MM.1S (cell line): ENCODE measurements at regions not wholly inside any gene's neighbourhood (a gene's known extent, or its start where the extent isn't known, plus 50 kb on each side); places are given as distances from the start of the nearest gene placed in this dataset.

ENCODE experiments used
- DNase-seq: peaks from one replicate; pipeline ENCODE4 v3.0.0-alpha.2; 2015
- H2AFZ ChIP-seq: fragments of 300-600 bp; sonication (generic); 2 replicates; pipeline ENCODE4 v1.6.0; 2016; ENCODE audit warnings: antibody characterized with exemption, low read length
- H3F3A ChIP-seq: fragments of 300-600 bp; sonication (generic); 2 replicates; pipeline ENCODE4 v1.6.1; 2016; ENCODE audit warnings: mild to moderate bottlenecking, antibody characterized with exemption, low read length, moderate library complexity, mixed read lengths; ENCODE audit not compliant: insufficient read depth
- H3K27ac ChIP-seq: fragments of 300-600 bp; sonication (generic); 2 replicates; pipeline ENCODE4 v1.5.1; 2016; ENCODE audit warnings: mild to moderate bottlenecking, low read length
- H3K27me3 ChIP-seq: fragments of 300-600 bp; sonication (generic); replicated peaks from 2 replicates; pipeline ENCODE4 v1.6.0; 2016; ENCODE audit warnings: low read length; ENCODE audit not compliant: insufficient read depth
- H3K36me3 ChIP-seq: fragments of 300-600 bp; sonication (generic); replicated peaks from 2 replicates; pipeline ENCODE4 v1.6.1; 2016; ENCODE audit warnings: mild to moderate bottlenecking, low read length, mixed read lengths; ENCODE audit not compliant: insufficient read depth
- H3K4me1 ChIP-seq: fragments of 300-600 bp; sonication (generic); 2 replicates; pipeline ENCODE4 v1.6.1; 2016; ENCODE audit warnings: low read length, mixed read lengths
- H3K4me2 ChIP-seq: fragments of 300-600 bp; sonication (generic); 2 replicates; pipeline ENCODE4 v1.6.0; 2016; ENCODE audit warnings: low read depth, low read length
- H3K4me3 ChIP-seq: fragments of 300-600 bp; sonication (generic); 2 replicates; pipeline ENCODE4 v1.5.1; 2016; ENCODE audit warnings: low read length, mixed read lengths
- H3K79me2 ChIP-seq: fragments of 300-600 bp; sonication (generic); 2 replicates; pipeline ENCODE4 v1.6.1; 2016; ENCODE audit warnings: mixed run types, low read length, mixed read lengths
- H3K9ac ChIP-seq: fragments of 300-600 bp; sonication (generic); 2 replicates; pipeline ENCODE4 v1.6.1; 2016; ENCODE audit warnings: low read length, mixed read lengths
- H3K9me2 ChIP-seq: fragments of 300-600 bp; sonication (generic); replicated peaks from 2 replicates; pipeline ENCODE4 v1.6.1; 2016; ENCODE audit warnings: mild to moderate bottlenecking, low read length, mixed read lengths; ENCODE audit not compliant: insufficient read depth
- H3K9me3 ChIP-seq: fragments of 300-600 bp; sonication (generic); replicated peaks from 2 replicates; pipeline ENCODE4 v1.6.1; 2016; ENCODE audit warnings: mild to moderate bottlenecking, low read length, mixed read lengths; ENCODE audit not compliant: insufficient read depth
- H4K20me1 ChIP-seq: fragments of 300-600 bp; sonication (generic); 2 replicates; pipeline ENCODE4 v1.6.1; 2016; ENCODE audit warnings: mild to moderate bottlenecking, low read length, moderate library complexity, mixed read lengths; ENCODE audit not compliant: insufficient read depth
- EZH2 ChIP-seq: fragments of 300-600 bp; sonication (generic); optimal IDR thresholded peaks from 2 replicates; pipeline ENCODE3; 2017; ENCODE audit warnings: low read depth, mild to moderate bottlenecking, antibody characterized with exemption, low read length, mixed read lengths
- EZH2phosphoT487 ChIP-seq: fragments of 300-600 bp; sonication (generic); IDR thresholded peaks from 2 replicates; pipeline ENCODE4 v1.6.1; 2018; ENCODE audit warnings: antibody characterized with exemption, low read length
- TF ChIP-seq, protein P1 (sequence below): fragments of 300-600 bp; sonication (generic); IDR thresholded peaks from 2 replicates; pipeline ENCODE4 v1.5.1; 2016; ENCODE audit warnings: antibody characterized with exemption, low read length, mixed read lengths

DNA sequence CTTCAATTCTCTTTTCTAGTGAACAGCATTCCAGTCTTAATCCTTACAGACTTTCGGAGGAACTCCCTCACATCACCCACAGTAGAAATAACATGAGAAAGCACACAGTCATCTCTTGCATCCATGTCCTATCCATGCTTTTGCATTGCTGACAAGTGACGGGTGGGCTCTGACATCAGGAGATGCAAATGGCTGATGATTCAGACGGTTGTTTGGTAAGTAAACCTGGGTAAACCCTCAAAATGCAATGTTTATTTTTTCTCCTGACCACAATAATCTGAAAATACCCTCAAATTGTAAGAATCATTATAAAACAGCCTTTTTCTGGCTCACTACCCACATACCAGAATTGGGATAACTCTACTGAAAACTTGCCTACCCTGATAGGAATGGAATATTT, 792.0 kb downstream of the MAFB start:
- H3K27ac ChIP-seq = no peak overlapping the region
- H2AFZ ChIP-seq = no peak overlapping the region
- no peaks in the 10 kb centered on the region for H3K9me3 ChIP-seq
- TF ChIP-seq, protein P1, sequence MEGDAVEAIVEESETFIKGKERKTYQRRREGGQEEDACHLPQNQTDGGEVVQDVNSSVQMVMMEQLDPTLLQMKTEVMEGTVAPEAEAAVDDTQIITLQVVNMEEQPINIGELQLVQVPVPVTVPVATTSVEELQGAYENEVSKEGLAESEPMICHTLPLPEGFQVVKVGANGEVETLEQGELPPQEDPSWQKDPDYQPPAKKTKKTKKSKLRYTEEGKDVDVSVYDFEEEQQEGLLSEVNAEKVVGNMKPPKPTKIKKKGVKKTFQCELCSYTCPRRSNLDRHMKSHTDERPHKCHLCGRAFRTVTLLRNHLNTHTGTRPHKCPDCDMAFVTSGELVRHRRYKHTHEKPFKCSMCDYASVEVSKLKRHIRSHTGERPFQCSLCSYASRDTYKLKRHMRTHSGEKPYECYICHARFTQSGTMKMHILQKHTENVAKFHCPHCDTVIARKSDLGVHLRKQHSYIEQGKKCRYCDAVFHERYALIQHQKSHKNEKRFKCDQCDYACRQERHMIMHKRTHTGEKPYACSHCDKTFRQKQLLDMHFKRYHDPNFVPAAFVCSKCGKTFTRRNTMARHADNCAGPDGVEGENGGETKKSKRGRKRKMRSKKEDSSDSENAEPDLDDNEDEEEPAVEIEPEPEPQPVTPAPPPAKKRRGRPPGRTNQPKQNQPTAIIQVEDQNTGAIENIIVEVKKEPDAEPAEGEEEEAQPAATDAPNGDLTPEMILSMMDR = no peak
- TF ChIP-seq EZH2phosphoT487 = no peak
- no peak for TF ChIP-seq EZH2
- H3K4me2 ChIP-seq = no peak overlapping the region
- no peaks in the 10 kb centered on the region for H3K27me3 ChIP-seq
- H3K4me1 ChIP-seq = no peaks in the 10 kb centered on the region
- no peak for DNase-seq
- H3K9ac ChIP-seq = no peak overlapping the region
- no peaks in the 10 kb centered on the region for H3K36me3 ChIP-seq
- H4K20me1 ChIP-seq = no peaks in the 10 kb centered on the region
- no peaks in the 10 kb centered on the region for H3F3A ChIP-seq
- no peak overlapping the region for H3K4me3 ChIP-seq
- no peaks in the 10 kb centered on the region for H3K79me2 ChIP-seq
- H3K9me2 ChIP-seq = no peaks in the 10 kb centered on the region

DNA sequence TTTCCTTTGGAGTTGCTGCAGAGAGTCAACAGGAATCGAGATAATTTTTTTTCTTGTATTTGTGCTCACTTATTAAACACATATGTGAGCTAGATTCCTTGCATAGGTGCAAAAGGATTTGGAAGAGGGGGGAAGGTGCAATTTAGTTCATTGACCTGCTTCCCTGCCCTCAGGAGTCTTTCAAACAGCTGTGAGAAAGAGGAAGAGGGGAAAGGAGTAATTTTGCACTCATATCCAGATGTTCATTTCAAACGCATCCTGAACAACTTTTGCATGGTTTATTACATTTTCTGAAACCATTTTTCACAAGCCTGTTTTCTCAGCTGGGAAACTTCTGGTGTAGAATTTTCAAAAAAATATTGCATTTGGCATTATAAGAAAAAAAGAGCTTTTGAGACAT, 795.0 kb downstream of the MAFB start:
- Histone ChIP-seq H3F3A (no peaks in the 10 kb centered on the region), H3K27me3 (no peaks in the 10 kb centered on the region), H3K4me1 (no peaks in the 10 kb centered on the region), H3K36me3 (no peaks in the 10 kb centered on the region), H2AFZ (no peak overlapping the region), H3K79me2 (no peaks in the 10 kb centered on the region), H4K20me1 (no peaks in the 10 kb centered on the region), H3K27ac (no peak overlapping the region), H3K9ac (no peak overlapping the region), H3K9me2 (no peaks in the 10 kb centered on the region), H3K4me3 (no peak overlapping the region), H3K9me3 (no peaks in the 10 kb centered on the region), H3K4me2 (no peak overlapping the region)
- TF ChIP-seq, protein P1 = no peak
- TF ChIP-seq EZH2 = no peak
- no peak for TF ChIP-seq EZH2phosphoT487
- no peak for DNase-seq

DNA sequence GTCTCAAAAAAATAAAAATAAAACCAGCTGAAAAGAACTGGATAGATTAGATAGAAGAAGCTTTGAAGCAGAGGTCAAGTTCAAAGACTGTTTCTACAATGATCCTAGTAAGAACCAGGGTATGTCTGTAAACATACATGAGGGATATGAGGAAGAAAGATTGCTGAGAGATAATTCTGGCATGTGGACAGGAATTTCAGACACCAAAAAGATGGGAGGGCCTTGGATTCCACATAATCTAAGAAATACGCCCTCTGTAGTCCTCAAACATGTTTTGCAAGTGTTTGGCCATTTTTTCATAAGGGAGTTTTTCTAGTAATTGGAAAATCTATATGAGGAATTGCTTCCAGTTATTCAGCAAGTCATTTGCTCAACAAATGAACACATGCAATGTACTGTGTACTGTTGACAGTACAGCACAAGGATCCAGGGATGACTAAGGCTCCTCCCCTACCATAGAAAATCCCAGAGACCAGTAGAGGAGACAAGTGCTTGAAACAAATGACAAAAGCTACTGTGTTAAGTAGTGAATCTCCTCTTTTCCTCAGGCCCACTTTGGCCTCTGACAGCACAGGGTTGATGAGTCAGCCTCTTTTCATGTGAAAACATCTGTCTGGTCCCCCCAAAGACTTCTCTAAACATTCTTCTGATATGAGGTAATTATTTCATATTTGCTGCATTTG, 795.9 kb downstream of the MAFB start:
- Histone ChIP-seq H2AFZ (no peak overlapping the region), H3K4me2 (no peak overlapping the region), H3K36me3 (no peaks in the 10 kb centered on the region), H3K9me2 (no peaks in the 10 kb centered on the region), H3K9me3 (no peaks in the 10 kb centered on the region), H3K79me2 (no peaks in the 10 kb centered on the region), H3F3A (no peaks in the 10 kb centered on the region), H3K4me3 (no peak overlapping the region), H3K4me1 (no peaks in the 10 kb centered on the region), H4K20me1 (no peaks in the 10 kb centered on the region), H3K9ac (no peak overlapping the region), H3K27me3 (no peaks in the 10 kb centered on the region), H3K27ac (no peak overlapping the region)
- DNase-seq = no peak
- TF ChIP-seq EZH2phosphoT487 = no peak
- TF ChIP-seq, protein P1 = no peak
- no peak for TF ChIP-seq EZH2
